ENCODE measurements at regions not wholly inside any gene's neighbourhood (a gene's known extent, or its start where the extent isn't known, plus 50 kb on each side); places are given as distances from the start of the nearest gene placed in this dataset.
A peak's percentile ranks its signal among the peaks of the same experiment; 100 is the strongest.

GRCh38 chr6:792662-793061, 99.7 kb upstream of the EXOC2 start:
- Histone ChIP-seq H3K36me3 (ENCODE audit: control insufficient read depth in 2 of 2, insufficient read depth in 1 of 2, low read length in 2 of 2) (no peaks in the 10 kb centered on the region), H3K9me3 (ENCODE audit: control insufficient read depth, insufficient read depth, low read depth, low read length) (no peaks in the 10 kb centered on the region), H3K4me1 (ENCODE audit: control insufficient read depth, insufficient read depth, low read length) (no peaks in the 10 kb centered on the region), H3K27ac (ENCODE audit: extremely low read depth, low read depth, low read length) (no peak overlapping the region), H3K4me3 (ENCODE audit: low read depth, low read length) (no peak overlapping the region)
- CTCF ChIA-PET, result interaction anchor here (0.5 to 1.0 kb wide), 5 partner anchors 71 to 604 kb away, joined by 3 to 6 read pairs (median 3); no protein-coding TSS in a partner anchor
- POLR2A ChIA-PET, result no interaction called here
- TF ChIP-seq KLF8 (tag by site-specific recombination; IDR thresholded peaks at IDR 0.05) (no peak), ZBTB26 (tag by site-specific recombination; optimal IDR thresholded peaks at IDR 0.05) (no peak), ZNF114 (tag by site-specific recombination; IDR thresholded peaks at IDR 0.05) (no peak), GFI1B (tag by site-specific recombination; IDR thresholded peaks at IDR 0.05) (no peak), ZNF561 (tag by site-specific recombination; IDR thresholded peaks at IDR 0.05; ENCODE audit: borderline replicate concordance) (no peak), ZNF621 (tag by site-specific recombination; IDR thresholded peaks at IDR 0.05) (no peak)

- Histone ChIP-seq H3K4me3 (ENCODE audit: low read depth, low read length) (no peak overlapping the region), H3K9me3 (ENCODE audit: control insufficient read depth, insufficient read depth, low read depth, low read length) (no peaks in the 10 kb centered on the region), H3K27ac (ENCODE audit: extremely low read depth, low read depth, low read length) (no peak overlapping the region), H3K4me1 (ENCODE audit: control insufficient read depth, insufficient read depth, low read length) (no peaks in the 10 kb centered on the region), H3K36me3 (ENCODE audit: control insufficient read depth in 2 of 2, insufficient read depth in 1 of 2, low read length in 2 of 2) (no peaks in the 10 kb centered on the region)
- TF ChIP-seq SP3 (tag by site-specific recombination; IDR thresholded peaks at IDR 0.05), result no peak
- TF ChIP-seq SCRT2 (tag by site-specific recombination; IDR thresholded peaks at IDR 0.05), result 0 out of 2 replicates have a peak, but pooled peaks have one; percentile 19
- ChIA-PET POLR2A (no interaction called here), CTCF (interaction anchor here (0.6 to 3.0 kb wide), 15 partner anchors 9 to 600 kb away, joined by 3 to 9 read pairs (median 4); no protein-coding TSS in a partner anchor)
Observed at GRCh38 chr6:788058-788457, 95.1 kb upstream of the EXOC2 start.

GRCh38 chr6:786946-787763, 94.2 kb upstream of the EXOC2 start:
- H3K27ac ChIP-seq (ENCODE audit: extremely low read depth, low read depth, low read length), result no peak overlapping the region
- ChIA-PET CTCF (interaction anchor here (0.6 to 3.0 kb wide), 17 partner anchors 10 to 600 kb away, joined by 3 to 9 read pairs (median 4); no protein-coding TSS in a partner anchor), POLR2A (no interaction called here)
- no peak overlapping the region for H3K4me3 ChIP-seq (ENCODE audit: low read depth, low read length)
- no peaks in the 10 kb centered on the region for H3K9me3 ChIP-seq (ENCODE audit: control insufficient read depth, insufficient read depth, low read depth, low read length)
- H3K4me1 ChIP-seq (ENCODE audit: control insufficient read depth, insufficient read depth, low read length), result no peaks in the 10 kb centered on the region
- no peaks in the 10 kb centered on the region for H3K36me3 ChIP-seq (ENCODE audit: control insufficient read depth in 2 of 2, insufficient read depth in 1 of 2, low read length in 2 of 2)
- TF ChIP-seq ZNF776 (tag by site-specific recombination; IDR thresholded peaks at IDR 0.05; ENCODE audit: borderline replicate concordance) (no peak), ZSCAN5A (tag by site-specific recombination; IDR thresholded peaks at IDR 0.05) (no peak), ZNF138 (tag by site-specific recombination; IDR thresholded peaks at IDR 0.05; ENCODE audit: borderline replicate concordance) (no peak), ZNF843 (tag by site-specific recombination; IDR thresholded peaks at IDR 0.05) (no peak), ZBTB11 (tag by site-specific recombination; conservative IDR thresholded peaks at IDR 0.05; ENCODE audit: low read depth) (no peak), ZNF654 (tag by site-specific recombination; IDR thresholded peaks at IDR 0.05; ENCODE audit: low read depth) (peak; percentile 14; the same call in 1 of the 2 replicates), ZFP37 (tag by site-specific recombination; IDR thresholded peaks at IDR 0.05) (no peak), SCRT2 (tag by site-specific recombination; IDR thresholded peaks at IDR 0.05) (0 out of 2 replicates have a peak, but pooled peaks have one; percentile 10), PRDM1 (tag by site-specific recombination; IDR thresholded peaks at IDR 0.05) (no peak), YY1 (tag by site-specific recombination; IDR thresholded peaks at IDR 0.05) (no peak)
